Esophagus squamous epithelium (tissue), 4 donors: ENCODE measurements at regions not wholly inside any gene's neighbourhood (a gene's known extent, or its start where the extent isn't known, plus 50 kb on each side); places are given as distances from the start of the nearest gene placed in this dataset.

Experiments used
- POLR2A ChIP-seq, 4 donors: fragments of 450-650 bp; IDR thresholded peaks; one replicate each; pipeline ENCODE4 v1.6.1; 2017; ENCODE audit warnings: antibody characterized with exemption in 4 of 4, mild to moderate bottlenecking in 4 of 4, moderate library complexity in 3 of 4
- TF ChIP-seq, protein P1 (sequence below), 6 experiments: fragments of 450-650 bp in 4 of 6; fragments of 200-600 bp in 2 of 6; sonication (generic) in 2 of 6; IDR thresholded peaks; one replicate each; pipeline ENCODE4 v1.5.1; 2016 to 2019; ENCODE audit warnings: antibody characterized with exemption in 6 of 6, mild to moderate bottlenecking in 4 of 6, moderate library complexity in 4 of 6

DNA sequence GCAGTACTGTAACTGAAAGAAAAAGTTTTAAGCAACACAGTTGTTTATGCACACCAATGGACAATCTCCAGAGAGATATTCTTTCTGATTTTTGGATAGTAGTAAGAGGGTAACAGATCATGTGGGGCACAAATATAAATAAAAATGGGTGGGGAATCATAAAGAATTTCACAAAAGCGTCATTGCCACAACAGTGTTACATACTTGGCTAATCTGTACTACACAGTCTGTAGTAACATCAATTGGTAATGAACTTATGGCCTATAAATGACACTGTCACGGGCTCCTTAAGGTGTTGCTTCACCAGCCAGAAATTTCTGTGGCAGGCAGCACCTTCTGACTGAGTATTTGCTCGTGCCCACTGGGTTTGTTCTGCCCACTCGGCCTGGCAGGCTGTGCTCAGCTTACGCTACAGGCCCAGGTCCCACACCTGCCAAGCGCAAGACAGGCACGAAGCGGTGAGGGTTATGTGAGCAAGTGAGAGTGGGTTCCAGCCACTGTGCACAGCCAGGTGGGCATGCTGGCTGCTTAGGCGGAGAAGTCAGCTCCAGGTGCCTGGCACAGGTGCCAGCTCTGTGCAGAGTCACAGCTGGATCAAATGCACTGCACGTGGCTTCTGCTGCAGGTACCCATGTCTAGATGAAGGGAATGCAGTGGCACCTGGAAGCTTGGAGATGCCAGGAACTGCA lies 532.5 kb upstream of the SLC39A10 start:
- TF ChIP-seq, protein P1, sequence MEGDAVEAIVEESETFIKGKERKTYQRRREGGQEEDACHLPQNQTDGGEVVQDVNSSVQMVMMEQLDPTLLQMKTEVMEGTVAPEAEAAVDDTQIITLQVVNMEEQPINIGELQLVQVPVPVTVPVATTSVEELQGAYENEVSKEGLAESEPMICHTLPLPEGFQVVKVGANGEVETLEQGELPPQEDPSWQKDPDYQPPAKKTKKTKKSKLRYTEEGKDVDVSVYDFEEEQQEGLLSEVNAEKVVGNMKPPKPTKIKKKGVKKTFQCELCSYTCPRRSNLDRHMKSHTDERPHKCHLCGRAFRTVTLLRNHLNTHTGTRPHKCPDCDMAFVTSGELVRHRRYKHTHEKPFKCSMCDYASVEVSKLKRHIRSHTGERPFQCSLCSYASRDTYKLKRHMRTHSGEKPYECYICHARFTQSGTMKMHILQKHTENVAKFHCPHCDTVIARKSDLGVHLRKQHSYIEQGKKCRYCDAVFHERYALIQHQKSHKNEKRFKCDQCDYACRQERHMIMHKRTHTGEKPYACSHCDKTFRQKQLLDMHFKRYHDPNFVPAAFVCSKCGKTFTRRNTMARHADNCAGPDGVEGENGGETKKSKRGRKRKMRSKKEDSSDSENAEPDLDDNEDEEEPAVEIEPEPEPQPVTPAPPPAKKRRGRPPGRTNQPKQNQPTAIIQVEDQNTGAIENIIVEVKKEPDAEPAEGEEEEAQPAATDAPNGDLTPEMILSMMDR (IDR thresholded peaks at IDR 0.05): no peak
- no peak for TF ChIP-seq POLR2A (IDR thresholded peaks at IDR 0.05)
